Suprapubic skin (tissue), 4 donors: ENCODE measurements at regions not wholly inside any gene's neighbourhood (a gene's known extent, or its start where the extent isn't known, plus 50 kb on each side); places are given as distances from the start of the nearest gene placed in this dataset.

Experiments used
- CTCF ChIP-seq, 2 donors: fragments of 200-600 bp in 1 of 2; fragments of 450-650 bp in 1 of 2; sonication (generic) in 1 of 2; IDR thresholded peaks; one replicate each; pipeline ENCODE4 v1.5.1; 2016 to 2019; ENCODE audit warnings: antibody characterized with exemption in 2 of 2, mild to moderate bottlenecking in 1 of 2, moderate library complexity in 1 of 2
- EP300 ChIP-seq: sonication (generic); formaldehyde crosslinking; IDR thresholded peaks from one replicate; pipeline ENCODE4 v1.6.1; 2017; ENCODE audit warnings: antibody characterized with exemption
- POLR2A ChIP-seq, 2 donors: fragments of 450-650 bp; IDR thresholded peaks; one replicate each; pipeline ENCODE4 v1.6.1; 2017; ENCODE audit warnings: antibody characterized with exemption in 2 of 2, mild to moderate bottlenecking in 2 of 2, moderate library complexity in 2 of 2
- POLR2AphosphoS5 ChIP-seq, 3 donors: sonication (generic); formaldehyde crosslinking; IDR thresholded peaks; one replicate each; pipeline ENCODE4 v1.6.1; 2017; ENCODE audit warnings: antibody characterized with exemption in 3 of 3

GRCh38 chr13:60957816-60958215 is 457.8 kb downstream of the PCDH20 start:
- TF ChIP-seq POLR2A (IDR thresholded peaks at IDR 0.05) (no peak), CTCF (IDR thresholded peaks at IDR 0.05) (no peak), POLR2AphosphoS5 (IDR thresholded peaks at IDR 0.05) (no peak), EP300 (no peak)
